HTR-8/SVneo (cell line): ENCODE measurements at regions not wholly inside any gene's neighbourhood (a gene's known extent, or its start where the extent isn't known, plus 50 kb on each side); places are given as distances from the start of the nearest gene placed in this dataset.
"Not testable (repeated sequence)": the region's sequence is repeated elsewhere in the genome, so short reads cannot be mapped to it uniquely, and the experiment has no call there.

Source experiments
- DNase-seq: peaks from one replicate; pipeline ENCODE4 v3.0.0; 2011; ENCODE audit warnings: low spot score, mixed read lengths; ENCODE audit not compliant: insufficient read length
- FAIRE-seq: peaks from 2 replicates; lab custom pipeline; 2011; peaks lifted over from hg19 to GRCh38; lab: Jason Lieb, UNC

- DNase-seq (no peak), FAIRE-seq (no peak)
Observed at GRCh38 chr6:141472162-141472928, 660.4 kb upstream of the GJE1 start.

GRCh38 chr6:141470810-141471209 lies 661.9 kb upstream of the GJE1 start:
- DNase-seq (no peak), FAIRE-seq (no peak)

- FAIRE-seq, result no peak
Observed at GRCh38 chr6:141467881-141468280, 664.8 kb upstream of the GJE1 start.

GRCh38 chr6:141467041-141467440 lies 665.7 kb upstream of the GJE1 start:
- FAIRE-seq (no peak), DNase-seq (no peak)

More at GRCh38 chr6:141467881-141468280, 664.8 kb upstream of the GJE1 start:
- DNase-seq, result no peak

- DNase-seq (no peak), FAIRE-seq (no peak)
Observed at GRCh38 chr6:141464896-141465295, 667.8 kb upstream of the GJE1 start.

- FAIRE-seq, result no peak
- DNase-seq, result no peak
Observed at GRCh38 chr6:141464490-141464889, 668.2 kb upstream of the GJE1 start.

GRCh38 chr6:141463237-141463977 lies 669.3 kb upstream of the GJE1 start:
- no peak for FAIRE-seq

GRCh38 chr6:141460743-141461484 lies 671.8 kb upstream of the GJE1 start:
- no peak for FAIRE-seq
- DNase-seq, result no peak

More at GRCh38 chr6:141463237-141463977, 669.3 kb upstream of the GJE1 start:
- DNase-seq, result no peak

GRCh38 chr6:141460245-141460644 lies 672.5 kb upstream of the GJE1 start:
- DNase-seq, FAIRE-seq: not testable (repeated sequence)

- FAIRE-seq, DNase-seq: not testable (repeated sequence)
Observed at GRCh38 chr6:141457984-141458383, 674.7 kb upstream of the GJE1 start.

- no peak for FAIRE-seq
- DNase-seq, result no peak
Observed at GRCh38 chr6:141452354-141452686, 680.4 kb upstream of the GJE1 start.

- DNase-seq, result no peak
Observed at GRCh38 chr6:141451511-141452353, 681.0 kb upstream of the GJE1 start.

GRCh38 chr6:141451181-141451510 lies 681.6 kb upstream of the GJE1 start:
- no peak for DNase-seq
- no peak for FAIRE-seq

More at GRCh38 chr6:141451511-141452353, 681.0 kb upstream of the GJE1 start:
- no peak for FAIRE-seq

- FAIRE-seq (no peak), DNase-seq (no peak)
Observed at GRCh38 chr6:141445928-141446628, 686.6 kb upstream of the GJE1 start.

- DNase-seq, result no peak
- no peak for FAIRE-seq
Observed at GRCh38 chr6:141443668-141444289, 688.9 kb upstream of the GJE1 start.

- DNase-seq (no peak), FAIRE-seq (no peak)
Observed at GRCh38 chr6:141443032-141443431, 689.7 kb upstream of the GJE1 start.

GRCh38 chr6:141439513-141439912 lies 693.2 kb upstream of the GJE1 start:
- no peak for DNase-seq

GRCh38 chr6:141437685-141438084 lies 695.0 kb upstream of the GJE1 start:
- DNase-seq, result no peak
- FAIRE-seq, result no peak

More at GRCh38 chr6:141439513-141439912, 693.2 kb upstream of the GJE1 start:
- FAIRE-seq, result no peak

GRCh38 chr6:141437011-141437410 lies 695.7 kb upstream of the GJE1 start:
- no peak for DNase-seq

More at GRCh38 chr6:141437011-141437410, 695.7 kb upstream of the GJE1 start:
- FAIRE-seq, result no peak
